HFF-Myc (cell line): ENCODE measurements at regions not wholly inside any gene's neighbourhood (a gene's known extent, or its start where the extent isn't known, plus 50 kb on each side); places are given as distances from the start of the nearest gene placed in this dataset.

Experiments used
- DNase-seq: peaks from one replicate; pipeline ENCODE4 v3.0.0-alpha.2; 2011; ENCODE audit warnings: low read depth; ENCODE audit errors: extremely low read depth
- H3K4me3 ChIP-seq: replicated peaks from 2 replicates; pipeline ENCODE4 v1.5.1; 2011; ENCODE audit warnings: low read depth, mild to moderate bottlenecking, control low read depth, low read length
- TF ChIP-seq, protein P1 (sequence below): IDR thresholded peaks from 2 replicates; pipeline ENCODE4 v1.5.1; 2012; ENCODE audit warnings: mild to moderate bottlenecking, low read depth, low read length, control low read depth; ENCODE audit errors: missing control alignments

- H3K4me3 ChIP-seq: no peak overlapping the region
- TF ChIP-seq, protein P1, sequence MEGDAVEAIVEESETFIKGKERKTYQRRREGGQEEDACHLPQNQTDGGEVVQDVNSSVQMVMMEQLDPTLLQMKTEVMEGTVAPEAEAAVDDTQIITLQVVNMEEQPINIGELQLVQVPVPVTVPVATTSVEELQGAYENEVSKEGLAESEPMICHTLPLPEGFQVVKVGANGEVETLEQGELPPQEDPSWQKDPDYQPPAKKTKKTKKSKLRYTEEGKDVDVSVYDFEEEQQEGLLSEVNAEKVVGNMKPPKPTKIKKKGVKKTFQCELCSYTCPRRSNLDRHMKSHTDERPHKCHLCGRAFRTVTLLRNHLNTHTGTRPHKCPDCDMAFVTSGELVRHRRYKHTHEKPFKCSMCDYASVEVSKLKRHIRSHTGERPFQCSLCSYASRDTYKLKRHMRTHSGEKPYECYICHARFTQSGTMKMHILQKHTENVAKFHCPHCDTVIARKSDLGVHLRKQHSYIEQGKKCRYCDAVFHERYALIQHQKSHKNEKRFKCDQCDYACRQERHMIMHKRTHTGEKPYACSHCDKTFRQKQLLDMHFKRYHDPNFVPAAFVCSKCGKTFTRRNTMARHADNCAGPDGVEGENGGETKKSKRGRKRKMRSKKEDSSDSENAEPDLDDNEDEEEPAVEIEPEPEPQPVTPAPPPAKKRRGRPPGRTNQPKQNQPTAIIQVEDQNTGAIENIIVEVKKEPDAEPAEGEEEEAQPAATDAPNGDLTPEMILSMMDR: no peak
- no peak for DNase-seq
Observed at GRCh38 chrX:13144927-13145655, 100.7 kb upstream of the FAM9C start.

DNA sequence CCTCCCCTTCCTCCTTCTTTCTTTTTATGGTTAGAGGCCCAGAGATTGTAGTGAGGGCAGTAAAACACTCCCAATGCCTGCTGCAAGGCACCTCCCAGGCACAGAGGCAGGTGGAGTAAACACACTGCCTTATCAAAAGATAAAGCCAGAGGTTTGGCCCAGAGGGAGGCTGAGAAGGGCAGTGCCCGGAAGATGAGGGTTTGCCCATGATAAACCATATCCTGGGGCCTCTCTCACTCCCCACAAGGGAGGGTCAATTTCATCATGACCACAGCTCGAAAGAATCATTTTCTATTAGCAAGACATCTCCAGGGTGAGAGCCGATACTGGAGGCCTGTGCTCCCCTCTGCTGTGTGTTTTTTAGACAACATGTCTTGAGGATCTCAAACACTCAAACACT lies 98.5 kb upstream of the FAM9C start:
- TF ChIP-seq, protein P1: no peak
- no peak for DNase-seq
- no peak overlapping the region for H3K4me3 ChIP-seq

DNA sequence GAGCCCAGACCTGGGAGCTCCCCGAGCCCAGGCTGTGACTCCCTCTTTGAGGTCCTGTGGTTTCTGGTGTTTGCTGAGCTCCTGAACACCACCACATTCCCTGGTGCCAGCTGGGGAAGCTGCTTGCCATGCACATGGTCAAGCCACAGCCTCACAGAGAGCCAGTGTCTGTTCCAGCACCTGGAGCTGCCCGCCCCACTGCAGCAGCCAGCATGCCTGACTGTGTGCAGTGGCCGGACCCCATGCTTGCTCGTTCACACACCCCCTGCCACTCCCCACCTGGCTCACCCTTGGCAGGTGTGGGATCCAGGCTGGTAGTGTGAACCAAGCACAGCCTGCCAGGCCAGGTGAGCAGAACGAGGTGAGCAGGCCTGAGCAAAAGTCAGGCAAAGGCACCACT lies 95.6 kb upstream of the FAM9C start:
- no peak overlapping the region for H3K4me3 ChIP-seq
- TF ChIP-seq, protein P1: no peak
- DNase-seq: no peak

DNA sequence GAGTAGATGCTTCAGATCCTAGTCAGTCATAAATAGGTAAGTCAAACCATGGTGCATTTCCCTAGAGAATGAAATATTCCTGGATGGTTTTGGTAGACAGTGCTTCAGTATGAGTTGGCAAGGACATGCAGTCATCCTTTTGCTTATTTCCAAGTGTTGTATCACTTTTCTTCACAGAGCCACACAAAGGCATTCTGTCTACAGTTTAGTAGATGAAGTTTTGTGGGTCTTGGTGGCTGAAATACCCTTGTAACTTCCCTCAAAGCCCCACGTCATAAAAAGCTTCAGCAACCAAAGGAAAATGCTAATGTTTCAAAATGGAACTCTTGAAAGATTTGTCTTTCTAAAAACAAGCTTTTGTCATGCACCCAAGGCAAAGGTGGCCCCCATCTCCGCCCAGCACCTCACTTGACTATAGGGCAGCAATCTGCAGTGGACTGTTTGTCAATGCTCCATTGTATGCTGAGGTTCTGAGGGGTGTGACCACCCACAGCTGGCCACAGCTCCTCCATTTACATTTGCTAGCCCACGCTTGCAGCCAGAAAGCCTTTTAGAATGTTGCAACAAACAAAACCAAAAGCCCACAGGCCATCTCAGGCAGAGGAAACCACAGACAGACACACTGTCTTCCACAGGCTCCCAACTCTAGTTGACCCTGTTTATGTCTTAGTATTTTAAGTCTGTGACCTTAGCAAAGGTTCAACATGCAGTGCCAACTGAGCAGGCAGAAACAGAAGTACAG lies 87.1 kb upstream of the FAM9C start:
- DNase-seq: no peak
- no peak overlapping the region for H3K4me3 ChIP-seq
- TF ChIP-seq, protein P1: no peak

GRCh38 chrX:13130816-13131215 lies 86.4 kb upstream of the FAM9C start:
- no peak overlapping the region for H3K4me3 ChIP-seq
- DNase-seq: no peak
- TF ChIP-seq, protein P1: no peak

DNA sequence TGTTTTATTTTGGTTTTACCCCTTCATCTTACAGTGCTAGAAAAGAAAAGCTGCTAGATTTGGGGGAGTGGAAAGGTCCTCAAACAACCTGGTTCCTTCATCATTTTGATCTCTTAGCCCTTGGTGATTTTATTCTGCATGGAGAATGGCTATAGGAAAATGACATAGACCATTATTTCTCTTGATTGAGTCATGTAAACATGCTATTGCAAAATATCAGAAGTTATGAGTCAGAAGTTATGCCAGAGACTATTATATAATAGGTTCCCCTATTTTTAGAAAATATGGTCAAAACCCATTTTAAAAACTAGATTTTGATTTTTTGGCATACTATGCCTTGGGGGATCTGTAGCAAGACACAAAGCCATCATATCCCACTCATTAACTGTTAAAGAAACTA lies 83.7 kb upstream of the FAM9C start:
- TF ChIP-seq, protein P1: no peak

GRCh38 chrX:13126775-13127174 lies 82.4 kb upstream of the FAM9C start:
- H3K4me3 ChIP-seq: no peak overlapping the region
- TF ChIP-seq, protein P1: no peak
- no peak for DNase-seq

More for the DNA sequence above, 83.7 kb upstream of the FAM9C start:
- no peak overlapping the region for H3K4me3 ChIP-seq
- no peak for DNase-seq
